Thoracic aorta (tissue), 2 donors: ENCODE measurements at regions not wholly inside any gene's neighbourhood (a gene's known extent, or its start where the extent isn't known, plus 50 kb on each side); places are given as distances from the start of the nearest gene placed in this dataset.

Experiments
- ATAC-seq: fragments of 150-250 bp; one replicate; pipeline ENCODE4 v1.8.0; 2017; ENCODE audit warnings: low read depth; ENCODE audit not compliant: insufficient number of reproducible peaks, low FRiP score
- DNase-seq: peaks from one replicate; pipeline ENCODE4 v3.0.0-alpha.2; 2020; ENCODE audit warnings: low spot score
- H3K27ac ChIP-seq, 2 donors: fragments of 200-600 bp; sonication (generic); 1 replicate in 1 of 2; 2 replicates in 1 of 2; pipeline ENCODE4 v1.5.1; 2016; ENCODE audit warnings: mild to moderate bottlenecking in 2 of 2, moderate library complexity in 2 of 2
- H3K27me3 ChIP-seq: fragments of 200-600 bp; sonication (generic); replicated peaks from 2 replicates; pipeline ENCODE4 v1.6.0; 2016; ENCODE audit warnings: mild to moderate bottlenecking; ENCODE audit not compliant: insufficient read depth
- H3K36me3 ChIP-seq: fragments of 200-600 bp; sonication (generic); one replicate; pipeline ENCODE4 v1.5.1; 2016
- H3K4me1 ChIP-seq, 2 donors: fragments of 200-600 bp; sonication (generic); 1 replicate in 1 of 2; 2 replicates in 1 of 2; pipeline versions ENCODE4 v1.5.1 to v1.6.0; 2016; ENCODE audit warnings: low read depth in 2 of 2, mild to moderate bottlenecking in 1 of 2; ENCODE audit not compliant: control insufficient read depth in 1 of 2
- H3K4me3 ChIP-seq: fragments of 200-600 bp; sonication (generic); 2 replicates; pipeline ENCODE4 v1.5.1; 2016; ENCODE audit warnings: mild to moderate bottlenecking
- H3K9me3 ChIP-seq: fragments of 200-600 bp; sonication (generic); 2 replicates; pipeline ENCODE4 v1.5.1; 2016
- CTCF ChIP-seq: fragments of 200-600 bp; sonication (generic); IDR thresholded peaks from one replicate; pipeline ENCODE4 v1.5.1; 2019; ENCODE audit warnings: antibody characterized with exemption

GRCh38 chr12:73769337-73769736, 768.3 kb upstream of the ATXN7L3B start:
- ATAC-seq (no peak), DNase-seq (no peak)
- TF ChIP-seq CTCF = no peak
- H3K27me3 ChIP-seq = no peaks in the 10 kb centered on the region
- H3K9me3 ChIP-seq = no peaks in the 10 kb centered on the region
- no peak overlapping the region for H3K27ac ChIP-seq
- no peak overlapping the region for H3K4me3 ChIP-seq
- no peaks in the 10 kb centered on the region for H3K36me3 ChIP-seq
- H3K4me1 ChIP-seq = no peaks in the 10 kb centered on the region

- no peaks in the 10 kb centered on the region for H3K4me1 ChIP-seq
- DNase-seq (no peak), ATAC-seq (no peak)
- H3K27ac ChIP-seq = no peak overlapping the region
- no peak for TF ChIP-seq CTCF
- no peaks in the 10 kb centered on the region for H3K36me3 ChIP-seq
- no peak overlapping the region for H3K4me3 ChIP-seq
- no peaks in the 10 kb centered on the region for H3K9me3 ChIP-seq
- no peaks in the 10 kb centered on the region for H3K27me3 ChIP-seq
Observed at GRCh38 chr12:73798523-73798922, 739.1 kb upstream of the ATXN7L3B start.

- no peak for TF ChIP-seq CTCF
- DNase-seq (no peak), ATAC-seq (no peak)
- no peaks in the 10 kb centered on the region for H3K36me3 ChIP-seq
- H3K4me3 ChIP-seq = no peak overlapping the region
- H3K9me3 ChIP-seq = no peaks in the 10 kb centered on the region
- H3K27ac ChIP-seq = no peak overlapping the region
- H3K4me1 ChIP-seq = no peaks in the 10 kb centered on the region
- H3K27me3 ChIP-seq = no peaks in the 10 kb centered on the region
Observed at GRCh38 chr12:73815072-73815645, 722.5 kb upstream of the ATXN7L3B start.

DNA sequence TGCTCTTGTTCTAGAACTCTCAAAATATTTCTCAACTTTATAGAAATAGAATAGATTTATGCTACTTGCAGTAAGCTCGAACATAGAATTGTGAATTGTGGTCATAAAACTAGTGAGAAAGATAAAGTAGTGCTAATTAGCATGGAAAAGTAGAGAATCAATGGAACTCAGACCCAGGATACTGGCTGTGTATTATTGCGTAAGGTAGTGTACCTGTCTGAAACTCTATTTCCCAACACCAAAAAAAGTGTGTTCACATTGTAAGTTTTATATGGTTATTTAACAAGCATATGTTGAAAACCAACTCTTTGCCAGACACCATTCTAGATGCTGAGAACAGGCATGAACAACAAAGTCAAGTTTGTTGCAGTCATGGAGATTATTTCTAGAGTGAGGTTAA, 720.5 kb upstream of the ATXN7L3B start:
- no peak for TF ChIP-seq CTCF

DNA sequence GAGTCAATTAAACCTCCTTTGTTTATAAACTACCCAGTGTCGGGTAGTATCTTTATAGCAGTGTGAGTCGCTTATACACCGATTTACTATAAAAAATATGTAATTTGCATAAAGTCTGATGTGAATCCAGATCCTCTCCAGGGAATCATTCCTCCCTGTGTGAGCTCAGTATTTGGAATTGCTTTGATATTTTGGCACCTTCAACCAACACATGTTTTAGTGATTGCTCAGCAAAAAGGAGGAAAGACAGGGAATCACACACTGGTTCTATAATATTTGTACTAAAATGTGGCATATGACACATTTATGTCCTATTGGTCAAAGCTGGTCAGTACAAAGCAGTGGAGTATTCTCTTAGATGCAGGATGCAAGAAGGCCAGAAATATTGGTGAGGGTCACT, 703.9 kb upstream of the ATXN7L3B start:
- H3K27ac ChIP-seq = no peak overlapping the region
- no peak for DNase-seq
- H3K4me1 ChIP-seq = no peaks in the 10 kb centered on the region
- H3K36me3 ChIP-seq = no peaks in the 10 kb centered on the region
- no peaks in the 10 kb centered on the region for H3K27me3 ChIP-seq
- no peak overlapping the region for H3K4me3 ChIP-seq
- ATAC-seq = no peak
- H3K9me3 ChIP-seq = no peaks in the 10 kb centered on the region
- TF ChIP-seq CTCF = no peak

More for the DNA sequence above, 720.5 kb upstream of the ATXN7L3B start:
- no peaks in the 10 kb centered on the region for H3K36me3 ChIP-seq
- no peak overlapping the region for H3K4me3 ChIP-seq
- DNase-seq = no peak
- H3K27ac ChIP-seq = no peak overlapping the region
- H3K27me3 ChIP-seq = no peaks in the 10 kb centered on the region
- H3K9me3 ChIP-seq = no peaks in the 10 kb centered on the region
- H3K4me1 ChIP-seq = no peaks in the 10 kb centered on the region
- no peak for ATAC-seq
